K562 (cell line): ENCODE measurements at regions not wholly inside any gene's neighbourhood (a gene's known extent, or its start where the extent isn't known, plus 50 kb on each side); places are given as distances from the start of the nearest gene placed in this dataset.

Source experiments
- ATAC-seq: fragments of 200-7000 bp; cut with Tn5 transposase; 3 replicates; pipeline ENCODE4 v1.9.1; 2020; ENCODE audit warnings: moderate library complexity
- BruUV-seq: library from RNA; stranded (reverse); fragments of 400-500 nt; replicated peaks from 2 replicates; lab custom pipeline; 2021; lab: Mats Ljungman, UMichigan
- CTCF ChIA-PET: fragments of 300-600 bp; formaldehyde crosslinking; extraction: SDS; loops from one replicate; lab custom pipeline; 2021; ENCODE audit warnings: low intra/inter-chr PET ratio; lab: Yijun Ruan, JAX
- POLR2A ChIA-PET: fragments of 300-600, 350-650 bp; sonication (Branson Sonifier 250); formaldehyde crosslinking; extraction: SDS; loops from one replicate; lab custom pipeline; 2021; ENCODE audit warnings: antibody characterized with exemption, inconsistent platforms; lab: Yijun Ruan, JAX
- DNase-seq, 4 experiments: peaks; one replicate each; pipeline versions ENCODE4 v3.0.0 to v3.0.0-alpha.2; 2011 to 2018; ENCODE audit warnings: low spot score in 3 of 4, mixed read lengths in 3 of 4; ENCODE audit errors: extremely low read depth in 1 of 4
- FAIRE-seq: peaks from 2 replicates; lab custom pipeline; 2011; peaks lifted over from hg19 to GRCh38; lab: Jason Lieb, UNC
- H2AFZ ChIP-seq: 2 replicates; pipeline ENCODE4 v1.6.0; 2011; ENCODE audit warnings: low read depth, low read length, control low read depth, inconsistent platforms
- H3K27ac ChIP-seq: fragments of 200-600 bp; 3 replicates; pipeline ENCODE4 v1.8.0; 2011; ENCODE audit warnings: low read depth, mild to moderate bottlenecking, control low read depth, inconsistent platforms, low read length, moderate library complexity, mixed read lengths; ENCODE audit errors: extremely low read depth
- H3K27me3 ChIP-seq, 2 experiments: fragments of 300-600 bp in 1 of 2; 2 replicates in 1 of 2; 3 replicates in 1 of 2; pipeline versions ENCODE4 v1.6.0 to v1.8.0; 2011; ENCODE audit warnings: inconsistent platforms in 2 of 2, low read length in 2 of 2, mild to moderate bottlenecking in 1 of 2, mixed read lengths in 1 of 2, moderate library complexity in 1 of 2; ENCODE audit not compliant: control insufficient read depth in 2 of 2, insufficient read depth in 2 of 2
- H3K36me3 ChIP-seq: fragments of 300-600 bp; 3 replicates; pipeline ENCODE4 v1.8.0; 2011; ENCODE audit warnings: mild to moderate bottlenecking, low read length, inconsistent platforms; ENCODE audit not compliant: control insufficient read depth, insufficient read depth
- H3K4me1 ChIP-seq, 2 experiments: fragments of 200-600 bp in 1 of 2; replicated peaks in 1 of 2; 2 replicates in 1 of 2; 3 replicates in 1 of 2; pipeline versions ENCODE4 v1.5.1 to v1.8.0; 2011; ENCODE audit warnings: inconsistent platforms in 2 of 2, low read length in 2 of 2, mild to moderate bottlenecking in 1 of 2, mixed read lengths in 1 of 2, moderate library complexity in 1 of 2; ENCODE audit not compliant: control insufficient read depth in 2 of 2, insufficient read depth in 2 of 2
- H3K4me2 ChIP-seq: 2 replicates; pipeline ENCODE4 v1.6.1; 2011; ENCODE audit warnings: low read length, control low read depth, inconsistent platforms, mixed read lengths; ENCODE audit not compliant: insufficient read depth
- H3K4me3 ChIP-seq: fragments of 200-600 bp; sonication (generic), shearing (Covaris generic); 2 replicates; pipeline ENCODE4 v1.5.1; 2016; ENCODE audit warnings: control low read depth, inconsistent platforms
- H3K79me2 ChIP-seq: fragments of 200-600 bp; 3 replicates; pipeline ENCODE4 v1.8.0; 2011; ENCODE audit warnings: low read length, inconsistent platforms; ENCODE audit not compliant: control insufficient read depth, insufficient read depth
- H3K9ac ChIP-seq, 2 experiments: 2 replicates each; pipeline versions ENCODE4 v1.6.0 to v1.6.1; 2011; ENCODE audit warnings: low read depth in 2 of 2, low read length in 2 of 2, control low read depth in 1 of 2, inconsistent platforms in 1 of 2, mild to moderate bottlenecking in 1 of 2, mixed read lengths in 1 of 2; ENCODE audit not compliant: insufficient read depth in 1 of 2
- H3K9me1 ChIP-seq: one replicate; pipeline ENCODE4 v1.6.0; 2011; ENCODE audit warnings: inconsistent platforms, mild to moderate bottlenecking, low read length, moderate library complexity; ENCODE audit not compliant: control insufficient read depth, insufficient read depth
- H3K9me3 ChIP-seq: replicated peaks from 2 replicates; pipeline ENCODE4 v1.5.1; 2011; ENCODE audit warnings: low read depth, low read length, inconsistent platforms; ENCODE audit not compliant: control insufficient read depth, insufficient read depth
- H4K20me1 ChIP-seq: replicated peaks from 2 replicates; pipeline ENCODE4 v1.6.1; 2011; ENCODE audit warnings: low read length, inconsistent platforms, mixed read lengths; ENCODE audit not compliant: control insufficient read depth, insufficient read depth
- BCLAF1 ChIP-seq, 2 experiments: fragments of 450-650 bp in 1 of 2; IDR thresholded peaks; 2 replicates each; pipeline ENCODE4 v1.6.1; 2011 to 2017; ENCODE audit warnings: low read depth in 2 of 2, antibody characterized with exemption in 1 of 2, borderline replicate concordance in 1 of 2, low read length in 1 of 2, mild to moderate bottlenecking in 1 of 2, mixed read lengths in 1 of 2; ENCODE audit not compliant: control insufficient read depth in 1 of 2
- BMI1 ChIP-seq: fragments of 150-350 bp; IDR thresholded peaks from 2 replicates; pipeline ENCODE4 v1.6.1; 2014; ENCODE audit warnings: low read length
- BRCA1 ChIP-seq, 2 experiments: fragments of 450-650 bp in 1 of 2; sonication (generic) in 1 of 2; formaldehyde crosslinking in 1 of 2; IDR thresholded peaks; 2 replicates each; pipeline versions ENCODE4 v1.5.0 to v1.6.1; 2017 to 2020; ENCODE audit warnings: mild to moderate bottlenecking in 1 of 2, missing genetic modification reagents in 1 of 2
- FOS ChIP-seq: IDR thresholded peaks from 3 replicates; pipeline ENCODE4 v1.6.1; 2011; ENCODE audit not compliant: insufficient read length; ENCODE audit errors: extremely low read depth
- FOXK1 ChIP-seq: sonication (generic); formaldehyde crosslinking; IDR thresholded peaks from 2 replicates; pipeline ENCODE4 v1.8.0; 2022; ENCODE audit warnings: missing genetic modification reagents, mild to moderate bottlenecking, borderline replicate concordance
- HEY1 ChIP-seq: fragments of 250-450 bp; sonication (Bioruptor Pico); IDR thresholded peaks from 2 replicates; pipeline ENCODE4 v1.5.0; 2020; ENCODE audit warnings: mild to moderate bottlenecking, moderate library complexity, borderline replicate concordance
- HLTF ChIP-seq: fragments of 450-650 bp; IDR thresholded peaks from 2 replicates; pipeline ENCODE4 v1.6.1; 2016
- KLF6 ChIP-seq: fragments of 250-450 bp; sonication (Bioruptor Pico); IDR thresholded peaks from 2 replicates; pipeline ENCODE4 v1.4.0; 2020; ENCODE audit warnings: mild to moderate bottlenecking, moderate library complexity, borderline replicate concordance
- SMARCE1 ChIP-seq: fragments of 450-650 bp; IDR thresholded peaks from 2 replicates; pipeline ENCODE4 v1.7.1; 2016; ENCODE audit warnings: mild to moderate bottlenecking
- ZNF184 ChIP-seq: sonication (generic); formaldehyde crosslinking; IDR thresholded peaks from 2 replicates; pipeline ENCODE4 v1.5.0; 2020; ENCODE audit warnings: missing genetic modification reagents
- ZNF766 ChIP-seq: fragments of 200-800 bp; sonication (Bioruptor generic); conservative IDR thresholded peaks from 2 replicates; pipeline ENCODE4 v1.6.1; 2016; ENCODE audit warnings: missing genetic modification characterization, missing compliant biosample characterization
- WGBS: fragments of 100-300 bp; shearing (Covaris generic); methylation state at CpG from one replicate; pipeline ENCODE4 v1.1.6; 2016; ENCODE audit warnings: low coverage, mixed read lengths; ENCODE audit not compliant: insufficient coverage; ENCODE audit errors: missing lambda C conversion rate; 5-methylcytosine and 5-hydroxymethylcytosine counted together
- in situ Hi-C: fragments of 300-500 bp; cut with MboI; formaldehyde crosslinking; loops from 4 replicates; pipeline ENCODE4 v1.15.0; 2018; ENCODE audit warnings: inconsistent platforms, mixed read lengths
- intact Hi-C: fragments of 100-400 bp; cut with micrococcal nuclease; formaldehyde crosslinking; loops from 2 replicates; pipeline ENCODE4 v1.14.2; 2022

- TF ChIP-seq ZNF766 (CRISPR knock-in tag) (no peak), ZNF184 (CRISPR knock-in tag) (no peak), KLF6 (no peak), HLTF (no peak), BCLAF1 (IDR thresholded peaks at IDR 0.05; ENCODE audit: borderline replicate concordance in 1 of 2, control insufficient read depth in 1 of 2, low read depth in 2 of 2, low read length in 1 of 2) (no peak)
Measured at GRCh38 chr6:71197267-71197666, 91.3 kb upstream of the OGFRL1 start (continued).

GRCh38 chr6:71197780-71198179, 90.8 kb upstream of the OGFRL1 start:
- DNase-seq: no peak
- no peak overlapping the region for H3K27ac ChIP-seq
- POLR2A ChIA-PET: no interaction called here

More at GRCh38 chr6:71197780-71198179, 90.8 kb upstream of the OGFRL1 start:
- FAIRE-seq (no peak), ATAC-seq (no peak)
- Histone ChIP-seq H3K9ac (no peak overlapping the region), H3K9me1 (no peaks in the 10 kb centered on the region), H3K27me3 (no peaks in the 10 kb centered on the region), H3K4me1 (no peaks in the 10 kb centered on the region), H3K4me3 (no peak overlapping the region), H3K79me2 (no peaks in the 10 kb centered on the region), H4K20me1 (no peaks in the 10 kb centered on the region), H3K9me3 (no peaks in the 10 kb centered on the region), H2AFZ (no peak overlapping the region), H3K36me3 (no peaks in the 10 kb centered on the region), H3K4me2 (no peak overlapping the region)
- CTCF ChIA-PET: no interaction called here
- in situ Hi-C loops (no loop called here), intact Hi-C loops (no loop called here)
- TF ChIP-seq HEY1: no peak
- TF ChIP-seq SMARCE1: no peak
- TF ChIP-seq BMI1: no peak
- TF ChIP-seq FOXK1 (CRISPR knock-in tag): no peak
- TF ChIP-seq BRCA1 (IDR thresholded peaks at IDR 0.05): no peak
- TF ChIP-seq BRCA1 (CRISPR knock-in tag; IDR thresholded peaks at IDR 0.05): no peak
- no peak for TF ChIP-seq FOS
- 0% methylated on average over 1 of the region's 1 CpG for WGBS
- BruUV-seq: no TSS peak
